ENCODE measurements at regions not wholly inside any gene's neighbourhood (a gene's known extent, or its start where the extent isn't known, plus 50 kb on each side); places are given as distances from the start of the nearest gene placed in this dataset.

DNA sequence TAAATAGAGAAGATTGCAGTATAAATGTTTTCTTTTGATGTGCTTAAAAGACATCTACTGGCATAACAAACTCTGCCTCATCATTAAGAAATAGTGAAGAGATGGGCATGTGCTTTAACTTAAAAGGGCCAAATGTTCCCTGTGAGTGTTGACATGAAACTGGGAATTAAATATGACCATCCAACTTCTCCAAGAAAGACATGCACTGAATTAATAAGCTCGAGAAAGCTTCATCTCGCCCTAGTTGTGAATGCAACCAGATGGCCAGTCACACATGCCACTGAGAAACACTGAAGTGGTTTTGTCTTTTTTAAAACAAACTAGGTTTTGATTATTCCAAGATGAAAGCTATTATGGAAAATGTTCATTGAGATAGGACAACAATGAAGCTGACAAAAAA, 479.2 kb downstream of the RIT2 start (continued):
- TF ChIP-seq ZNF707 (CRISPR knock-in tag; conservative IDR thresholded peaks at IDR 0.05), result no peak

DNA sequence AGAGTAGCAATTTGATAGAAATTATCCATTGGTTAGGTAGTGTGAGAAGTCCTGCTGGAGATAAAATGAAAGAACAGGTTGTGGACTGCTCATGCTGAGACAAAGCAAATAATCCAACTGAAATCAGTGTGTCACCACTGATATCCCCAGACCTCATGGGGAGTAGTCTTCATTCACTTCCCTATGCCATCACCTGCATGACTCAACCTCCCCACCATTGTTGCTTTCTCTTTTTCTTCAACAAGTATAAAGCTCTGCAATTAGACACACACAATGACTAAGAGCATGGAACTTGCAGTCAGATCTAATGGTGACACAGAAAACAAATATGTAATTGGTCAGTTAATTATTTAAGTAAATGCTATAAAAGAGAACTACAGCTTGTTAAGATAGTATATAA, 475.3 kb downstream of the RIT2 start:
- ChIA-PET CTCF (ENCODE audit: low intra/inter-chr PET ratio) (no interaction called here), POLR2A (no interaction called here)
- FAIRE-seq, result no peak

More for the DNA sequence above, 475.3 kb downstream of the RIT2 start:
- ATAC-seq (no peak), DNase-seq (ENCODE audit: extremely low read depth in 1 of 4, low spot score in 3 of 4) (no peak)
- Histone ChIP-seq H3K9ac (ENCODE audit: insufficient read depth in 1 of 2, low read depth in 2 of 2, low read length in 2 of 2) (no peak overlapping the region), H3K4me2 (ENCODE audit: insufficient read depth, low read length) (no peak overlapping the region), H4K20me1 (replicated peaks; ENCODE audit: control insufficient read depth, insufficient read depth, low read length) (no peaks in the 10 kb centered on the region), H3K4me3 (no peak overlapping the region), H3K9me1 (ENCODE audit: control insufficient read depth, insufficient read depth, low read length) (no peaks in the 10 kb centered on the region), H3K36me3 (ENCODE audit: control insufficient read depth, insufficient read depth, low read length) (no peaks in the 10 kb centered on the region), H3K9me3 (replicated peaks; ENCODE audit: control insufficient read depth, insufficient read depth, low read depth, low read length) (no peaks in the 10 kb centered on the region), H2AFZ (ENCODE audit: low read depth, low read length) (no peak overlapping the region), H3K4me1 (replicated peaks in 1 of 2; ENCODE audit: control insufficient read depth in 2 of 2, insufficient read depth in 2 of 2, low read length in 2 of 2) (no peaks in the 10 kb centered on the region), H3K27ac (ENCODE audit: extremely low read depth, low read depth, low read length) (no peak overlapping the region), H3K27me3 (ENCODE audit: control insufficient read depth in 2 of 2, insufficient read depth in 2 of 2, low read length in 2 of 2) (no peaks in the 10 kb centered on the region), H3K79me2 (ENCODE audit: control insufficient read depth, insufficient read depth, low read length) (no peaks in the 10 kb centered on the region)
- TF ChIP-seq, protein P1, sequence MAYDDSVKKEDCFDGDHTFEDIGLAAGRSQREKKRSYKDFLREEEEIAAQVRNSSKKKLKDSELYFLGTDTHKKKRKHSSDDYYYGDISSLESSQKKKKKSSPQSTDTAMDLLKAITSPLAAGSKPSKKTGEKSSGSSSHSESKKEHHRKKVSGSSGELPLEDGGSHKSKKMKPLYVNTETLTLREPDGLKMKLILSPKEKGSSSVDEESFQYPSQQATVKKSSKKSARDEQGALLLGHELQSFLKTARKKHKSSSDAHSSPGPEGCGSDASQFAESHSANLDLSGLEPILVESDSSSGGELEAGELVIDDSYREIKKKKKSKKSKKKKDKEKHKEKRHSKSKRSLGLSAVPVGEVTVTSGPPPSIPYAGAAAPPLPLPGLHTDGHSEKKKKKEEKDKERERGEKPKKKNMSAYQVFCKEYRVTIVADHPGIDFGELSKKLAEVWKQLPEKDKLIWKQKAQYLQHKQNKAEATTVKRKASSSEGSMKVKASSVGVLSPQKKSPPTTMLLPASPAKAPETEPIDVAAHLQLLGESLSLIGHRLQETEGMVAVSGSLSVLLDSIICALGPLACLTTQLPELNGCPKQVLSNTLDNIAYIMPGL (CRISPR knock-in tag; IDR thresholded peaks at IDR 0.05), result no peak
- TF ChIP-seq ZNF232 (CRISPR knock-in tag; IDR thresholded peaks at IDR 0.05) (no peak), NEUROD1 (IDR thresholded peaks at IDR 0.05; ENCODE audit: borderline replicate concordance, low read depth, low read length, partially characterized antibody) (no peak), SMAD1 (IDR thresholded peaks at IDR 0.05; ENCODE audit: low read depth, low read length, partially characterized antibody) (no peak), RBM15 (IDR thresholded peaks at IDR 0.05; ENCODE audit: insufficient read depth, low read length) (no peak), MXI1 (IDR thresholded peaks at IDR 0.05; ENCODE audit: low read depth, low read length) (no peak), ZNF175 (CRISPR knock-in tag; IDR thresholded peaks at IDR 0.05; ENCODE audit: low read depth) (no peak), COPS2 (conservative IDR thresholded peaks at IDR 0.05) (no peak)
- TF ChIP-seq, protein P2, sequence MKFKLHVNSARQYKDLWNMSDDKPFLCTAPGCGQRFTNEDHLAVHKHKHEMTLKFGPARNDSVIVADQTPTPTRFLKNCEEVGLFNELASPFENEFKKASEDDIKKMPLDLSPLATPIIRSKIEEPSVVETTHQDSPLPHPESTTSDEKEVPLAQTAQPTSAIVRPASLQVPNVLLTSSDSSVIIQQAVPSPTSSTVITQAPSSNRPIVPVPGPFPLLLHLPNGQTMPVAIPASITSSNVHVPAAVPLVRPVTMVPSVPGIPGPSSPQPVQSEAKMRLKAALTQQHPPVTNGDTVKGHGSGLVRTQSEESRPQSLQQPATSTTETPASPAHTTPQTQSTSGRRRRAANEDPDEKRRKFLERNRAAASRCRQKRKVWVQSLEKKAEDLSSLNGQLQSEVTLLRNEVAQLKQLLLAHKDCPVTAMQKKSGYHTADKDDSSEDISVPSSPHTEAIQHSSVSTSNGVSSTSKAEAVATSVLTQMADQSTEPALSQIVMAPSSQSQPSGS (CRISPR knock-in tag; IDR thresholded peaks at IDR 0.05), result no peak
- TF ChIP-seq, protein P3, sequence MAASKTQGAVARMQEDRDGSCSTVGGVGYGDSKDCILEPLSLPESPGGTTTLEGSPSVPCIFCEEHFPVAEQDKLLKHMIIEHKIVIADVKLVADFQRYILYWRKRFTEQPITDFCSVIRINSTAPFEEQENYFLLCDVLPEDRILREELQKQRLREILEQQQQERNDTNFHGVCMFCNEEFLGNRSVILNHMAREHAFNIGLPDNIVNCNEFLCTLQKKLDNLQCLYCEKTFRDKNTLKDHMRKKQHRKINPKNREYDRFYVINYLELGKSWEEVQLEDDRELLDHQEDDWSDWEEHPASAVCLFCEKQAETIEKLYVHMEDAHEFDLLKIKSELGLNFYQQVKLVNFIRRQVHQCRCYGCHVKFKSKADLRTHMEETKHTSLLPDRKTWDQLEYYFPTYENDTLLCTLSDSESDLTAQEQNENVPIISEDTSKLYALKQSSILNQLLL (CRISPR knock-in tag; IDR thresholded peaks at IDR 0.05; ENCODE audit: borderline replicate concordance), result no peak
- no TSS peak for BruUV-seq (replicated peaks)
- intact Hi-C loops (cut with micrococcal nuclease), result no loop called here
- in situ Hi-C loops (cut with MboI), result no loop called here
